ENCODE measurements at regions not wholly inside any gene's neighbourhood (a gene's known extent, or its start where the extent isn't known, plus 50 kb on each side); places are given as distances from the start of the nearest gene placed in this dataset.

- Histone ChIP-seq H3F3A (replicated peaks; ENCODE audit: low read depth) (no peaks in the 10 kb centered on the region), H3K27me3 (ENCODE audit: insufficient read depth) (no peaks in the 10 kb centered on the region), H3K27ac (ENCODE audit: low read depth) (no peak overlapping the region), H4K20me1 (replicated peaks; ENCODE audit: insufficient read depth) (no peaks in the 10 kb centered on the region), H2AFZ (no peak overlapping the region), H3K4me1 (ENCODE audit: insufficient read depth) (no peaks in the 10 kb centered on the region), H3K79me2 (replicated peaks; ENCODE audit: insufficient read depth) (no peaks in the 10 kb centered on the region), H3K9me2 (ENCODE audit: insufficient read depth) (peaks cover 19% of the 10 kb centered on the region), H3K36me3 (ENCODE audit: insufficient read depth) (no peaks in the 10 kb centered on the region), H3K4me3 (no peak overlapping the region), H3K4me2 (no peak overlapping the region)
- Mint-ChIP-seq H3K9me3 (peaks cover 26% of the 10 kb centered on the region), H3K4me3 (no peak overlapping the region), H3K4me1 (peaks cover 3% of the 10 kb centered on the region; the same call in 1 of the 3 replicates), H3K27ac (no peak overlapping the region), H3K36me3 (ENCODE audit: low read depth) (peaks cover 7% of the 10 kb centered on the region), H3K27me3 (ENCODE audit: insufficient read depth, low read depth, poor library complexity) (no peaks in the 10 kb centered on the region)
- no peak for DNase-seq (ENCODE audit: low spot score)
- no peak for ATAC-seq
- TF ChIP-seq ZNF331 (CRISPR knock-in tag; IDR thresholded peaks at IDR 0.05; ENCODE audit: low read depth): no peak
- no peak for TF ChIP-seq STAT1 (IDR thresholded peaks at IDR 0.05; ENCODE audit: unreplicated experiment)
- no peak for TF ChIP-seq POLR2AphosphoS5 (IDR thresholded peaks at IDR 0.05; ENCODE audit: low read depth)
- TF ChIP-seq EZH2phosphoT487 (IDR thresholded peaks at IDR 0.05; ENCODE audit: unreplicated experiment): no peak
- TF ChIP-seq CREB1 (CRISPR knock-in tag; IDR thresholded peaks at IDR 0.05; ENCODE audit: low read depth): no peak
- no peak for TF ChIP-seq NANOG (IDR thresholded peaks at IDR 0.05; ENCODE audit: borderline replicate concordance)
- TF ChIP-seq ZNF114 (CRISPR knock-in tag; IDR thresholded peaks at IDR 0.05): no peak
- no peak for TF ChIP-seq CTCF (conservative IDR thresholded peaks at IDR 0.05; ENCODE audit: low read depth in 2 of 2)
- TF ChIP-seq ETS1 (IDR thresholded peaks at IDR 0.05): no peak
- no peak for TF ChIP-seq REST (IDR thresholded peaks at IDR 0.05; ENCODE audit: unreplicated experiment)
- TF ChIP-seq EZH2 (IDR thresholded peaks at IDR 0.05; ENCODE audit: low read depth, unreplicated experiment): no peak
- no peak for TF ChIP-seq JUNB (IDR thresholded peaks at IDR 0.05; ENCODE audit: unreplicated experiment)
- no peak for TF ChIP-seq ZNF462 (CRISPR knock-in tag; IDR thresholded peaks at IDR 0.05)
Measured at GRCh38 chr5:19274578-19274977, 713.4 kb downstream of the CDH18 start.
